IMR-90 (cell line): ENCODE measurements at regions not wholly inside any gene's neighbourhood (a gene's known extent, or its start where the extent isn't known, plus 50 kb on each side); places are given as distances from the start of the nearest gene placed in this dataset.

Experiments
- ATAC-seq: fragments of 200-7000 bp; cut with Tn5 transposase; 2 replicates; pipeline ENCODE4 v1.9.1; 2020; ENCODE audit warnings: low read depth, mild to moderate bottlenecking, moderate library complexity
- BruUV-seq: library from RNA; stranded (reverse); fragments of 400-500 nt; replicated peaks from 2 replicates; lab custom pipeline; 2021; lab: Mats Ljungman, UMichigan
- CTCF ChIA-PET: fragments of 300-600 bp; formaldehyde crosslinking; extraction: SDS; loops from one replicate; lab custom pipeline; 2021; ENCODE audit warnings: antibody characterized with exemption; lab: Yijun Ruan, JAX
- POLR2A ChIA-PET: fragments of 300-600 bp; sonication (Branson Sonifier 250); formaldehyde crosslinking; loops from one replicate; lab custom pipeline; 2022; ENCODE audit warnings: antibody characterized with exemption; ENCODE audit not compliant: unreplicated experiment; lab: Charles Lee
- DNase-seq: peaks from one replicate; pipeline ENCODE4 v3.0.0; 2013
- H2AFZ ChIP-seq: replicated peaks from 2 replicates; pipeline ENCODE3; 2013; ENCODE audit warnings: low read length, mild to moderate bottlenecking; ENCODE audit not compliant: poor library complexity
- H2AK5ac ChIP-seq: 2 replicates; pipeline ENCODE4 v1.6.1; 2013; ENCODE audit warnings: low read depth, low read length, inconsistent platforms
- H2AK9ac ChIP-seq: replicated peaks from 2 replicates; pipeline ENCODE3; 2013; ENCODE audit warnings: mild to moderate bottlenecking, low read depth, low read length, moderate library complexity; ENCODE audit not compliant: poor library complexity
- H2BK120ac ChIP-seq: 2 replicates; pipeline ENCODE4 v1.6.1; 2013; ENCODE audit warnings: low read depth, low read length, inconsistent platforms
- H2BK15ac ChIP-seq: 3 replicates; pipeline ENCODE4 v1.6.1; 2013; ENCODE audit warnings: low read depth, low read length, inconsistent platforms
- H2BK20ac ChIP-seq: 2 replicates; pipeline ENCODE4 v1.6.1; 2013; ENCODE audit warnings: low read depth, mild to moderate bottlenecking, inconsistent platforms, low read length, moderate library complexity
- H2BK5ac ChIP-seq: 2 replicates; pipeline ENCODE4 v1.6.1; 2013; ENCODE audit warnings: mild to moderate bottlenecking, low read depth, low read length, inconsistent platforms; ENCODE audit not compliant: poor library complexity, severe bottlenecking
- H3K14ac ChIP-seq: replicated peaks from 2 replicates; pipeline ENCODE4 v1.6.1; 2013; ENCODE audit warnings: low read depth, low read length, inconsistent platforms
- H3K18ac ChIP-seq: 2 replicates; pipeline ENCODE4 v1.6.1; 2013; ENCODE audit warnings: low read depth, low read length, control low read depth
- H3K23ac ChIP-seq: 2 replicates; pipeline ENCODE4 v1.6.1; 2013; ENCODE audit warnings: low read depth, low read length, inconsistent platforms
- H3K27ac ChIP-seq: 2 replicates; pipeline ENCODE4 v1.5.1; 2013; ENCODE audit warnings: mild to moderate bottlenecking, control low read depth, low read length; ENCODE audit not compliant: insufficient read depth
- H3K27me3 ChIP-seq: 2 replicates; pipeline ENCODE4 v1.6.1; 2013; ENCODE audit warnings: low read length; ENCODE audit not compliant: control insufficient read depth, insufficient read depth
- H3K36me3 ChIP-seq: 2 replicates; pipeline ENCODE4 v1.6.1; 2013; ENCODE audit warnings: low read length, mixed read lengths; ENCODE audit not compliant: control insufficient read depth, insufficient read depth
- H3K4ac ChIP-seq: 2 replicates; pipeline ENCODE4 v1.6.1; 2013; ENCODE audit warnings: low read depth, low read length, inconsistent platforms
- H3K4me1 ChIP-seq: 2 replicates; pipeline ENCODE4 v1.6.1; 2013; ENCODE audit warnings: low read length, mixed read lengths; ENCODE audit not compliant: control insufficient read depth, insufficient read depth
- H3K4me2 ChIP-seq: 2 replicates; pipeline ENCODE4 v1.6.1; 2013; ENCODE audit warnings: low read depth, mild to moderate bottlenecking, control low read depth, low read length, moderate library complexity
- H3K4me3 ChIP-seq: 2 replicates; pipeline ENCODE4 v1.5.1; 2013; ENCODE audit warnings: low read depth, mild to moderate bottlenecking, control low read depth, low read length, moderate library complexity; ENCODE audit not compliant: insufficient read depth
- H3K56ac ChIP-seq: 2 replicates; pipeline ENCODE4 v1.6.1; 2013; ENCODE audit warnings: low read length, inconsistent platforms; ENCODE audit not compliant: insufficient read depth; ENCODE audit errors: extremely low read depth
- H3K79me1 ChIP-seq, 2 experiments: 2 replicates each; pipeline ENCODE4 v1.6.1; 2013; ENCODE audit warnings: low read length in 2 of 2, inconsistent platforms in 1 of 2, low read depth in 1 of 2
- H3K9ac ChIP-seq: 2 replicates; pipeline ENCODE4 v1.6.1; 2013; ENCODE audit warnings: low read depth, low read length, control low read depth
- H3K9me1 ChIP-seq: 2 replicates; pipeline ENCODE4 v1.6.1; 2013; ENCODE audit warnings: low read length, inconsistent platforms; ENCODE audit not compliant: insufficient read depth
- H3K9me3 ChIP-seq: 2 replicates; pipeline ENCODE4 v1.6.1; 2013; ENCODE audit warnings: low read length; ENCODE audit not compliant: control insufficient read depth, insufficient read depth
- H4K20me1 ChIP-seq: 2 replicates; pipeline ENCODE4 v1.6.1; 2013; ENCODE audit warnings: low read length, inconsistent platforms; ENCODE audit not compliant: insufficient read depth
- H4K5ac ChIP-seq: 2 replicates; pipeline ENCODE4 v1.6.1; 2013; ENCODE audit warnings: mild to moderate bottlenecking, low read depth, low read length, control low read depth
- H4K8ac ChIP-seq, 2 experiments: 2 replicates each; pipeline ENCODE4 v1.6.1; 2013; ENCODE audit warnings: low read depth in 2 of 2, low read length in 2 of 2, control low read depth in 1 of 2, inconsistent platforms in 1 of 2
- H4K91ac ChIP-seq: 2 replicates; pipeline ENCODE4 v1.6.1; 2013; ENCODE audit warnings: low read depth, low read length, inconsistent platforms; ENCODE audit not compliant: insufficient read depth
- BHLHE40 ChIP-seq: fragments of 150-350 bp; IDR thresholded peaks from 2 replicates; pipeline ENCODE4 v1.6.1; 2016; ENCODE audit warnings: mild to moderate bottlenecking, low read depth, low read length
- CEBPB ChIP-seq: IDR thresholded peaks from 2 replicates; pipeline ENCODE4 v1.6.1; 2012; ENCODE audit warnings: low read depth, low read length, improper control_type of control experiment
- CHD1 ChIP-seq: IDR thresholded peaks from 2 replicates; pipeline ENCODE4 v1.6.1; 2012; ENCODE audit warnings: low read depth, low read length, improper control_type of control experiment
- CTCF ChIP-seq: conservative IDR thresholded peaks from 2 replicates; pipeline ENCODE4 v1.5.1; 2012; ENCODE audit warnings: mild to moderate bottlenecking, low read depth, low read length, improper control_type of control experiment
- ELK1 ChIP-seq: fragments of 150-350 bp; IDR thresholded peaks from 2 replicates; pipeline ENCODE4 v1.6.1; 2016; ENCODE audit warnings: low read depth, mild to moderate bottlenecking, low read length, moderate library complexity, borderline replicate concordance
- FOS ChIP-seq: fragments of 150-350 bp; IDR thresholded peaks from 2 replicates; pipeline ENCODE4 v1.6.1; 2016; ENCODE audit warnings: low read depth, low read length
- MAFK ChIP-seq: IDR thresholded peaks from 2 replicates; pipeline ENCODE4 v1.6.1; 2012; ENCODE audit warnings: low read depth, low read length, improper control_type of control experiment
- MAZ ChIP-seq: IDR thresholded peaks from 2 replicates; pipeline ENCODE4 v1.6.1; 2012; ENCODE audit warnings: low read depth, mild to moderate bottlenecking, low read length, improper control_type of control experiment, moderate library complexity, borderline replicate concordance
- MXI1 ChIP-seq: IDR thresholded peaks from 2 replicates; pipeline ENCODE4 v1.6.1; 2012; ENCODE audit warnings: low read depth, mild to moderate bottlenecking, low read length, moderate library complexity, borderline replicate concordance
- NFE2L2 ChIP-seq: fragments of 150-350 bp; IDR thresholded peaks from 2 replicates; pipeline ENCODE4 v1.6.1; 2016; ENCODE audit warnings: low read depth, mild to moderate bottlenecking, low read length
- POLR2A ChIP-seq: IDR thresholded peaks from 2 replicates; pipeline ENCODE4 v1.6.1; 2012; ENCODE audit warnings: mild to moderate bottlenecking, low read depth, low read length
- RAD21 ChIP-seq: IDR thresholded peaks from 2 replicates; pipeline ENCODE4 v1.6.1; 2012; ENCODE audit warnings: low read length, improper control_type of control experiment
- RCOR1 ChIP-seq: IDR thresholded peaks from 2 replicates; pipeline ENCODE4 v1.6.1; 2012; ENCODE audit warnings: mild to moderate bottlenecking, low read length, improper control_type of control experiment; ENCODE audit not compliant: insufficient replicate concordance
- RFX5 ChIP-seq: IDR thresholded peaks from 2 replicates; pipeline ENCODE4 v1.8.0; 2012; ENCODE audit warnings: low read depth, mild to moderate bottlenecking, low read length, moderate library complexity
- SMC3 ChIP-seq: fragments of 150-350 bp; IDR thresholded peaks from 2 replicates; pipeline ENCODE4 v1.6.1; 2016; ENCODE audit warnings: low read depth, mild to moderate bottlenecking, antibody characterized with exemption, low read length, moderate library complexity
- USF2 ChIP-seq: fragments of 150-350 bp; IDR thresholded peaks from 2 replicates; pipeline ENCODE4 v1.6.1; 2017; ENCODE audit warnings: mild to moderate bottlenecking, antibody characterized with exemption, low read length, low read depth
- WGBS, 2 experiments: methylation state at CpG; one replicate each; pipeline versions ENCODE4 v1.1.5 to v1.1.7; 2013; ENCODE audit warnings: missing lambda C conversion rate in 2 of 2; ENCODE audit not compliant: insufficient read length in 1 of 2; ENCODE audit errors: extremely low coverage in 2 of 2; 5-methylcytosine and 5-hydroxymethylcytosine counted together
- dilution Hi-C: fragments of 300-500 bp; cut with HindIII; formaldehyde crosslinking; loops from one replicate; pipeline ENCODE4 v1.14.3; 2018; ENCODE audit warnings: low sequenced_read_pairs; ENCODE audit not compliant: unreplicated experiment
- in situ Hi-C: fragments of 300-500 bp; cut with MboI; formaldehyde crosslinking; loops from 3 replicates; pipeline ENCODE4 v1.14.3; 2019; ENCODE audit warnings: low sequenced_read_pairs, inconsistent platforms, mixed read lengths
- intact Hi-C: fragments of 100-400 bp; cut with micrococcal nuclease; formaldehyde crosslinking; loops from 2 replicates; pipeline ENCODE4 v1.10.0; 2022

GRCh38 chr2:122856696-122857095 lies 1101.2 kb downstream of the TSN start:
- H3K9ac ChIP-seq, result no peak overlapping the region
- H3K4me1 ChIP-seq, result no peaks in the 10 kb centered on the region
- no peaks in the 10 kb centered on the region for H4K20me1 ChIP-seq
- no peak overlapping the region for H4K8ac ChIP-seq
- no peaks in the 10 kb centered on the region for H3K36me3 ChIP-seq
- H2BK15ac ChIP-seq, result no peak overlapping the region
- no peak overlapping the region for H3K4ac ChIP-seq
- H3K56ac ChIP-seq, result no peak overlapping the region
- peaks cover 6% of the 10 kb centered on the region for H3K9me3 ChIP-seq
- H2BK20ac ChIP-seq, result no peak overlapping the region
- H3K4me2 ChIP-seq, result no peak overlapping the region
- TF ChIP-seq SMC3, result no peak
- no peak for TF ChIP-seq CEBPB
- TF ChIP-seq RFX5, result no peak
- TF ChIP-seq POLR2A, result no peak
- no peak for TF ChIP-seq CHD1
- no peak for TF ChIP-seq USF2
- no peak for TF ChIP-seq MXI1
- TF ChIP-seq RCOR1, result no peak
- no peak for TF ChIP-seq FOS
- no peak for TF ChIP-seq BHLHE40
- TF ChIP-seq ELK1, result no peak
- no peak for TF ChIP-seq CTCF
- TF ChIP-seq MAZ, result no peak
- TF ChIP-seq NFE2L2, result no peak
- TF ChIP-seq RAD21, result no peak
- no peak for TF ChIP-seq MAFK
- DNase-seq (no peak), ATAC-seq (no peak)
- H2BK5ac ChIP-seq, result no peak overlapping the region
- H3K4me3 ChIP-seq, result no peak overlapping the region
- no peak overlapping the region for H2AK9ac ChIP-seq
- ChIA-PET POLR2A (no interaction called here), CTCF (no interaction called here)
- no peak overlapping the region for H3K18ac ChIP-seq
- dilution Hi-C loops, result no loop called here
- no peak overlapping the region for H4K91ac ChIP-seq
- in situ Hi-C loops, result no loop called here
- no peak overlapping the region for H3K27ac ChIP-seq
- H3K9me1 ChIP-seq, result no peaks in the 10 kb centered on the region
- H4K5ac ChIP-seq, result no peak overlapping the region
- WGBS, 2 experiments, result no CpG with 5 or more reads among the region's 5 CpGs
- no peak overlapping the region for H2BK120ac ChIP-seq
- intact Hi-C loops, result no loop called here
- no peak overlapping the region for H2AFZ ChIP-seq
- no peak overlapping the region for H3K23ac ChIP-seq
- H3K14ac ChIP-seq, result no peak overlapping the region
- H3K27me3 ChIP-seq, result no peaks in the 10 kb centered on the region
- H2AK5ac ChIP-seq, result no peak overlapping the region
- H3K79me1 ChIP-seq, result no peaks in the 10 kb centered on the region
- no TSS peak for BruUV-seq
